Chondrocyte (in vitro differentiated cells): ENCODE measurements at regions not wholly inside any gene's neighbourhood (a gene's known extent, or its start where the extent isn't known, plus 50 kb on each side); places are given as distances from the start of the nearest gene placed in this dataset.

Source experiments
- DNase-seq: peaks from one replicate; pipeline ENCODE4 v3.0.0; 2021; ENCODE audit warnings: mixed read lengths, low spot score
- H3K27ac Mint-ChIP-seq: one replicate; pipeline ENCODE4 v1.8.0; 2021; ENCODE audit warnings: mild to moderate bottlenecking, moderate library complexity, mixed read lengths; ENCODE audit not compliant: unreplicated experiment
- H3K27me3 Mint-ChIP-seq: 2 replicates; pipeline ENCODE4 v1.8.0; 2021; ENCODE audit warnings: low read depth, mixed read lengths
- H3K36me3 Mint-ChIP-seq: 2 replicates; pipeline ENCODE4 v1.8.0; 2021; ENCODE audit warnings: low read depth, mixed read lengths
- H3K4me1 Mint-ChIP-seq: 2 replicates; pipeline ENCODE4 v1.8.0; 2021; ENCODE audit warnings: low read depth, mild to moderate bottlenecking, mixed read lengths
- H3K4me3 Mint-ChIP-seq: one replicate; pipeline ENCODE4 v1.8.0; 2021; ENCODE audit warnings: mild to moderate bottlenecking, moderate library complexity, mixed read lengths; ENCODE audit not compliant: unreplicated experiment
- H3K9me3 Mint-ChIP-seq: 2 replicates; pipeline ENCODE4 v1.8.0; 2021; ENCODE audit warnings: low read depth, mixed read lengths
- TF ChIP-seq, protein P1 (sequence below): fragments of 200-600 bp; sonication (generic); IDR thresholded peaks from 2 replicates; pipeline ENCODE4 v1.5.0; 2021; ENCODE audit warnings: antibody characterized with exemption, mild to moderate bottlenecking, moderate library complexity

DNA sequence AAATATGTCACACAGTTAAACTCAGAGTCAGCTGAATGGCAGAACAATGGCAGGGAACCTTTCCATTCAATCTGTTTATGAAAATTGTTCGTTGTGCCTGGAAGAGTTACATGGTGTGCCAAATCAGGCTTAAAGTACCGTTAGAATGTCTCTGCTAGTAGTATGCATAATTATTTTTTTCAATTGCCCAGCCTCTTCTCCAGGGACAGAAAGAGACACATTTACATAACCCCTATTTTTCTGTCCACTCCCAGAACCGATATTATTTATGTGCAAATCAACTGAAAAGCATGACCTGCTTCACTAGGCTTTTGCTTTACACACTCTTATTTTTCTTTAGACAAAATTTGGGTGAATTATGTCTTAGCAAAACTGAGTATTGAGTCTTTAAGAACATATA lies 459.1 kb downstream of the EFNA5 start:
- Mint-ChIP-seq H3K27me3 (no peaks in the 10 kb centered on the region), H3K4me1 (peaks cover 8% of the 10 kb centered on the region), H3K36me3 (no peaks in the 10 kb centered on the region)

DNA sequence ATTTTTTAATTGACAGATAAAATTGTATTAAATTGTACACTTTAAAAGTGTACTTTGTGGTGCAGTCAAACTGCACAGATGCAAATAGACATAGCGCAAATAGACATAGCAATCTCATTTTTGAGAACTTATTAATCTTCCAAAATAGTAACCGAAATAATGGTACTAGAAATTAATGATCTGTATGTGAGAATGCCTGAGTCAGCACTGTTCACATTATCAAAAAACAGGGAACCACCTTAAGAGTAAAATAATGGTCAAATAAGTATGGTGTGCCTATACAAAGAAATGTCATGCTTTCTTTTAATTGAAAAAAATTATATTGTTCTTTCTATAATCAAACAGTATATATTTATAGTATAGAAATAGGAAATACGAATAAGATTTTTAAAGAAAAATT lies 461.9 kb downstream of the EFNA5 start:
- no peaks in the 10 kb centered on the region for H3K36me3 Mint-ChIP-seq
- H3K4me1 Mint-ChIP-seq, result no peaks in the 10 kb centered on the region
- TF ChIP-seq, protein P1, sequence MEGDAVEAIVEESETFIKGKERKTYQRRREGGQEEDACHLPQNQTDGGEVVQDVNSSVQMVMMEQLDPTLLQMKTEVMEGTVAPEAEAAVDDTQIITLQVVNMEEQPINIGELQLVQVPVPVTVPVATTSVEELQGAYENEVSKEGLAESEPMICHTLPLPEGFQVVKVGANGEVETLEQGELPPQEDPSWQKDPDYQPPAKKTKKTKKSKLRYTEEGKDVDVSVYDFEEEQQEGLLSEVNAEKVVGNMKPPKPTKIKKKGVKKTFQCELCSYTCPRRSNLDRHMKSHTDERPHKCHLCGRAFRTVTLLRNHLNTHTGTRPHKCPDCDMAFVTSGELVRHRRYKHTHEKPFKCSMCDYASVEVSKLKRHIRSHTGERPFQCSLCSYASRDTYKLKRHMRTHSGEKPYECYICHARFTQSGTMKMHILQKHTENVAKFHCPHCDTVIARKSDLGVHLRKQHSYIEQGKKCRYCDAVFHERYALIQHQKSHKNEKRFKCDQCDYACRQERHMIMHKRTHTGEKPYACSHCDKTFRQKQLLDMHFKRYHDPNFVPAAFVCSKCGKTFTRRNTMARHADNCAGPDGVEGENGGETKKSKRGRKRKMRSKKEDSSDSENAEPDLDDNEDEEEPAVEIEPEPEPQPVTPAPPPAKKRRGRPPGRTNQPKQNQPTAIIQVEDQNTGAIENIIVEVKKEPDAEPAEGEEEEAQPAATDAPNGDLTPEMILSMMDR, result no peak
- H3K9me3 Mint-ChIP-seq, result no peaks in the 10 kb centered on the region
- H3K27ac Mint-ChIP-seq, result no peak overlapping the region
- DNase-seq, result no peak
- H3K4me3 Mint-ChIP-seq, result no peak overlapping the region
- no peaks in the 10 kb centered on the region for H3K27me3 Mint-ChIP-seq

More for the DNA sequence above, 459.1 kb downstream of the EFNA5 start:
- Mint-ChIP-seq H3K27ac (no peak overlapping the region), H3K4me3 (no peak overlapping the region), H3K9me3 (no peaks in the 10 kb centered on the region)
- TF ChIP-seq, protein P1, result no peak
- no peak for DNase-seq

DNA sequence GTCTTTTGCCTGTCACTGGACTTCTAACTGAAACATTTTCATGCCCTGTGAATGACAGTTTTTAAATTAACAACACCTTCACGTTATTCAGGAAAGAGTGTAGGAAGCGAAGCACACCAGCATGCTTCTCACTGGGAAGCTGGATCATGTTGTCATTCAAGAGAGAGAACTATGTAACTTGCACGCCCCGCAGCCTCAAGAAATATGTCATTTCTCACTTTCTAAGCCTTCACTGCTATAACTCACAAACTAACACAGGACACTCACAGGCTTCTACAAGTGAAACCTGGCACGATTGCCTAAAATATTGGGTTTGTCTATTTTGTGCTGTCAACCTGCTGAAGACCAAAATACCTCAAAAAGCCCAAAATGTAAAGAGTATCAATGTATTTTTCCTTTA lies 466.3 kb downstream of the EFNA5 start:
- no peak overlapping the region for H3K27ac Mint-ChIP-seq
- TF ChIP-seq, protein P1, result no peak
- H3K36me3 Mint-ChIP-seq, result no peaks in the 10 kb centered on the region
- DNase-seq, result no peak
- no peaks in the 10 kb centered on the region for H3K4me1 Mint-ChIP-seq
- no peak overlapping the region for H3K4me3 Mint-ChIP-seq
- no peaks in the 10 kb centered on the region for H3K27me3 Mint-ChIP-seq
- H3K9me3 Mint-ChIP-seq, result no peaks in the 10 kb centered on the region

DNA sequence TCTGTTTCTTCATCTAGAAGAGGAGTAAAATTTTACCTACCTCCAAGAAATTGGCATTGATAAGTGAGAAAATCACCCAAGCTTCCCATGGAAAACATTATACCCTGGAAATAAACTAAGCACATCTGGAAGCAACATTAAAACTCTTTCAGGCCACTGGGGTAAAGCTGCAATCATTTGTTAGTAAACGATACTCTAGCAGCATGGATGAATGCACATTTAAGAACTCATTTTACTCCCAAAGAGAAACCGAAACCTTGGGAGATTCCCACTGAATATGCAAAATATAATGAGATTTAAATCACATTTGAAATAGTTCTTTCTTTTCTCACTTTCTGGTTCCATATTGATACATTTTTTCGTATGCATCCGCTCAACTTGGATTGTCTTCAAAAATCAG lies 467.5 kb downstream of the EFNA5 start:
- no peak for DNase-seq
- Mint-ChIP-seq H3K36me3 (no peaks in the 10 kb centered on the region), H3K27me3 (no peaks in the 10 kb centered on the region), H3K4me1 (peaks cover 8% of the 10 kb centered on the region), H3K9me3 (no peaks in the 10 kb centered on the region), H3K27ac (no peak overlapping the region), H3K4me3 (no peak overlapping the region)
- TF ChIP-seq, protein P1, result no peak

DNA sequence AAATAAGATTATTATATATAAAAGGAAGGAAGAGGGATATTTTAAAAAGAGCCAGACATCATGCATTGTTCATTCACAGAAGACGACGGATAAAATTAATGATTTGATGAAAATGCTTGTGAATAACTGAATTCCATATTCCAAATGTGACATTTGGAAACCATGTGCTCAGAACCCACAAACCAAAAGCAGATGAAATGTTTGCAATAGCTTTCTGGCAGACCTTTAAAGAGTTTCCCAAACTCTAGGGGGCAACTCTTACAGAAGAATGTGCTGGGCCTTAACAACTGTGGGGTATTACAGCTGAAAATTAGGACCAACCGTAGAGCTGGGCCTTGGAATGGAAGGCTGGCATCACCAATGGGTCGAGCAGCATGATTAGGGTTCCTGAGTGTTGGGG lies 471.0 kb downstream of the EFNA5 start:
- Mint-ChIP-seq H3K4me1 (peaks cover 13% of the 10 kb centered on the region), H3K36me3 (no peaks in the 10 kb centered on the region), H3K4me3 (no peak overlapping the region), H3K9me3 (peaks cover 3% of the 10 kb centered on the region), H3K27me3 (no peaks in the 10 kb centered on the region), H3K27ac (no peak overlapping the region)
- DNase-seq, result no peak
- TF ChIP-seq, protein P1, result no peak
